GM23338 (cell line): ENCODE measurements at regions not wholly inside any gene's neighbourhood (a gene's known extent, or its start where the extent isn't known, plus 50 kb on each side); places are given as distances from the start of the nearest gene placed in this dataset.

Experiments used
- ATAC-seq: fragments of 200-7000 bp; cut with Tn5 transposase; 3 replicates; pipeline ENCODE4 v1.9.1; 2020
- DNase-seq: peaks from one replicate; pipeline ENCODE4 v3.0.0-alpha.2; 2015; ENCODE audit warnings: low spot score
- H2AFZ ChIP-seq: fragments of 200-600 bp; sonication (generic); 2 replicates; pipeline ENCODE4 v1.8.0; 2016; ENCODE audit warnings: antibody characterized with exemption, mild to moderate bottlenecking, moderate library complexity
- H3F3A ChIP-seq: fragments of 200-600 bp; sonication (generic); replicated peaks from 2 replicates; pipeline ENCODE4 v1.8.0; 2017; ENCODE audit warnings: antibody characterized with exemption, mixed run types, low read depth
- H3K27ac ChIP-seq: fragments of 200-600 bp; sonication (generic); 2 replicates; pipeline ENCODE4 v1.6.1; 2016; ENCODE audit warnings: low read depth
- H3K27me3 ChIP-seq: fragments of 200-600 bp; sonication (generic); 2 replicates; pipeline ENCODE4 v1.8.0; 2016; ENCODE audit warnings: mild to moderate bottlenecking, mixed run types, moderate library complexity; ENCODE audit not compliant: insufficient read depth
- H3K36me3 ChIP-seq: fragments of 200-600 bp; sonication (generic); 2 replicates; pipeline ENCODE4 v1.8.0; 2016; ENCODE audit warnings: mild to moderate bottlenecking; ENCODE audit not compliant: insufficient read depth
- H3K4me1 ChIP-seq: fragments of 200-600 bp; sonication (generic); 2 replicates; pipeline ENCODE4 v1.8.0; 2016; ENCODE audit warnings: mild to moderate bottlenecking, moderate library complexity; ENCODE audit not compliant: insufficient read depth
- H3K4me2 ChIP-seq: fragments of 200-600 bp; sonication (generic); 2 replicates; pipeline ENCODE4 v1.7.1; 2017; ENCODE audit warnings: mixed run types
- H3K4me3 ChIP-seq: fragments of 200-600 bp; sonication (generic); 2 replicates; pipeline ENCODE4 v1.6.1; 2016; ENCODE audit warnings: mixed run types
- H3K79me2 ChIP-seq: fragments of 200-600 bp; sonication (generic); replicated peaks from 2 replicates; pipeline ENCODE4 v1.8.0; 2017; ENCODE audit warnings: mild to moderate bottlenecking; ENCODE audit not compliant: insufficient read depth
- H3K9me2 ChIP-seq: fragments of 200-600 bp; sonication (generic); 2 replicates; pipeline ENCODE4 v1.8.0; 2017; ENCODE audit not compliant: insufficient read depth
- H4K20me1 ChIP-seq: fragments of 200-600 bp; sonication (generic); replicated peaks from 2 replicates; pipeline ENCODE4 v1.8.0; 2017; ENCODE audit warnings: mild to moderate bottlenecking; ENCODE audit not compliant: insufficient read depth
- H3K27ac Mint-ChIP-seq: 2 replicates; pipeline ENCODE4 v1.8.0; 2020; ENCODE audit warnings: inconsistent platforms, mild to moderate bottlenecking, moderate library complexity, mixed read lengths
- H3K27me3 Mint-ChIP-seq: 3 replicates; pipeline ENCODE4 v1.8.0; 2022; ENCODE audit warnings: low read depth, mild to moderate bottlenecking, moderate library complexity, mixed read lengths, inconsistent platforms; ENCODE audit not compliant: insufficient read depth, poor library complexity
- H3K36me3 Mint-ChIP-seq: 3 replicates; pipeline ENCODE4 v1.8.0; 2021; ENCODE audit warnings: low read depth, mild to moderate bottlenecking, inconsistent platforms, moderate library complexity, mixed read lengths
- H3K4me1 Mint-ChIP-seq: 3 replicates; pipeline ENCODE4 v1.8.0; 2020; ENCODE audit warnings: mild to moderate bottlenecking, inconsistent platforms, mixed read lengths
- H3K4me3 Mint-ChIP-seq: 3 replicates; pipeline ENCODE4 v1.8.0; 2021; ENCODE audit warnings: moderate library complexity, mild to moderate bottlenecking, inconsistent platforms, mixed read lengths
- H3K9me3 Mint-ChIP-seq: 3 replicates; pipeline ENCODE4 v1.8.0; 2020; ENCODE audit warnings: moderate library complexity, mild to moderate bottlenecking, inconsistent platforms, mixed read lengths
- CTCF ChIP-seq, 2 experiments: fragments of 200-600 bp in 1 of 2; sonication (generic) in 1 of 2; conservative IDR thresholded peaks; 2 replicates each; pipeline versions ENCODE4 v1.5.1 to v1.6.1; 2016 to 2017; ENCODE audit warnings: antibody characterized with exemption in 2 of 2, low read depth in 2 of 2, mild to moderate bottlenecking in 2 of 2, moderate library complexity in 1 of 2
- EZH2 ChIP-seq: fragments of 200-600 bp; sonication (generic); IDR thresholded peaks from one replicate; pipeline ENCODE4 v1.8.0; 2017; ENCODE audit warnings: antibody characterized with exemption, mild to moderate bottlenecking, low read depth; ENCODE audit not compliant: unreplicated experiment
- EZH2phosphoT487 ChIP-seq: fragments of 200-600 bp; sonication (generic); IDR thresholded peaks from one replicate; pipeline ENCODE4 v1.8.1; 2018; ENCODE audit warnings: antibody characterized with exemption; ENCODE audit not compliant: unreplicated experiment
- NANOG ChIP-seq: IDR thresholded peaks from 2 replicates; pipeline ENCODE4 v1.6.1; 2016; ENCODE audit warnings: antibody characterized with exemption, borderline replicate concordance
- REST ChIP-seq: IDR thresholded peaks from one replicate; pipeline ENCODE4 v1.6.1; 2018; ENCODE audit warnings: antibody characterized with exemption; ENCODE audit not compliant: unreplicated experiment
- STAT1 ChIP-seq: IDR thresholded peaks from one replicate; pipeline ENCODE4 v1.6.1; 2016; ENCODE audit warnings: antibody characterized with exemption; ENCODE audit not compliant: unreplicated experiment
- ZNF114 ChIP-seq: fragments of 250-450 bp; sonication (Bioruptor Pico); IDR thresholded peaks from 2 replicates; pipeline ENCODE4 v1.5.0; 2020; ENCODE audit warnings: mild to moderate bottlenecking, moderate library complexity
- ZNF331 ChIP-seq: fragments of 250-450 bp; sonication (Bioruptor Pico); IDR thresholded peaks from 2 replicates; pipeline ENCODE4 v1.5.0; 2020; ENCODE audit warnings: low read depth, mild to moderate bottlenecking, moderate library complexity
- ZNF462 ChIP-seq: fragments of 250-450 bp; sonication (Bioruptor Pico); IDR thresholded peaks from 2 replicates; pipeline ENCODE4 v1.5.0; 2020; ENCODE audit warnings: mild to moderate bottlenecking, moderate library complexity

- peak; percentile 82 for ATAC-seq
- Mint-ChIP-seq H3K4me1 (peaks cover 14% of the 10 kb centered on the region; the same call in 2 of the 3 replicates), H3K36me3 (no peaks in the 10 kb centered on the region), H3K4me3 (no peak overlapping the region), H3K27me3 (no peaks in the 10 kb centered on the region), H3K9me3 (no peaks in the 10 kb centered on the region), H3K27ac (no peak overlapping the region)
- TF ChIP-seq STAT1 (no peak), CTCF (conservative IDR thresholded peaks at IDR 0.05; ENCODE audit: low read depth in 2 of 2) (peak; percentile 85 to 92)
- H3K27ac ChIP-seq = no peak overlapping the region
- H3K4me2 ChIP-seq = peak overlapping the region; percentile 22; the same call in 1 of the 2 replicates
- no peaks in the 10 kb centered on the region for H3K9me2 ChIP-seq
- peak; percentile 92 for DNase-seq
- no peak overlapping the region for H3K4me3 ChIP-seq
- no peaks in the 10 kb centered on the region for H3K36me3 ChIP-seq
- no peaks in the 10 kb centered on the region for H4K20me1 ChIP-seq
- no peaks in the 10 kb centered on the region for H3K4me1 ChIP-seq
- H3F3A ChIP-seq = no peaks in the 10 kb centered on the region
- H2AFZ ChIP-seq = 0 out of 2 replicates have a peak overlapping the region, but pooled peaks have one; percentile 23
- no peaks in the 10 kb centered on the region for H3K27me3 ChIP-seq
- H3K79me2 ChIP-seq = no peaks in the 10 kb centered on the region
Measured at GRCh38 chr7:25069900-25070443, 55.1 kb downstream of the CYCS start.

- no peaks in the 10 kb centered on the region for H3K27me3 ChIP-seq
- Mint-ChIP-seq H3K36me3 (peaks cover 5% of the 10 kb centered on the region; the same call in 1 of the 3 replicates), H3K27me3 (no peaks in the 10 kb centered on the region), H3K4me3 (no peak overlapping the region), H3K27ac (no peak overlapping the region), H3K4me1 (peaks cover 14% of the 10 kb centered on the region; the same call in 2 of the 3 replicates), H3K9me3 (peaks cover 9% of the 10 kb centered on the region)
- H3K4me1 ChIP-seq = no peaks in the 10 kb centered on the region
- H3K27ac ChIP-seq = no peak overlapping the region
- H3K4me3 ChIP-seq = no peak overlapping the region
- no peaks in the 10 kb centered on the region for H3K79me2 ChIP-seq
- H3K4me2 ChIP-seq = no peak overlapping the region
- ATAC-seq (no peak), DNase-seq (no peak)
- no peaks in the 10 kb centered on the region for H3F3A ChIP-seq
- peak overlapping the region; percentile 47; the same call in 1 of the 2 replicates for H2AFZ ChIP-seq
- H4K20me1 ChIP-seq = no peaks in the 10 kb centered on the region
- H3K9me2 ChIP-seq = no peaks in the 10 kb centered on the region
- no peaks in the 10 kb centered on the region for H3K36me3 ChIP-seq
- no peak for TF ChIP-seq ZNF331 (CRISPR knock-in tag)
- TF ChIP-seq REST = no peak
- no peak for TF ChIP-seq EZH2phosphoT487
- TF ChIP-seq EZH2 = no peak
- no peak for TF ChIP-seq ZNF462 (CRISPR knock-in tag)
- TF ChIP-seq NANOG = no peak
- TF ChIP-seq ZNF114 (CRISPR knock-in tag) = no peak
Measured at GRCh38 chr7:25068502-25069213, 56.4 kb downstream of the CYCS start.
